IMR-90 (cell line): ENCODE measurements at regions not wholly inside any gene's neighbourhood (a gene's known extent, or its start where the extent isn't known, plus 50 kb on each side); places are given as distances from the start of the nearest gene placed in this dataset.

Experiments used
- CEBPB ChIP-seq: IDR thresholded peaks from 2 replicates; pipeline ENCODE4 v1.6.1; 2012; ENCODE audit warnings: low read depth, low read length, improper control_type of control experiment
- CTCF ChIP-seq: conservative IDR thresholded peaks from 2 replicates; pipeline ENCODE4 v1.5.1; 2012; ENCODE audit warnings: mild to moderate bottlenecking, low read depth, low read length, improper control_type of control experiment
- MAFK ChIP-seq: IDR thresholded peaks from 2 replicates; pipeline ENCODE4 v1.6.1; 2012; ENCODE audit warnings: low read depth, low read length, improper control_type of control experiment
- MAZ ChIP-seq: IDR thresholded peaks from 2 replicates; pipeline ENCODE4 v1.6.1; 2012; ENCODE audit warnings: low read depth, mild to moderate bottlenecking, low read length, improper control_type of control experiment, moderate library complexity, borderline replicate concordance
- MXI1 ChIP-seq: IDR thresholded peaks from 2 replicates; pipeline ENCODE4 v1.6.1; 2012; ENCODE audit warnings: low read depth, mild to moderate bottlenecking, low read length, moderate library complexity, borderline replicate concordance
- POLR2A ChIP-seq: IDR thresholded peaks from 2 replicates; pipeline ENCODE4 v1.6.1; 2012; ENCODE audit warnings: mild to moderate bottlenecking, low read depth, low read length
- RAD21 ChIP-seq: IDR thresholded peaks from 2 replicates; pipeline ENCODE4 v1.6.1; 2012; ENCODE audit warnings: low read length, improper control_type of control experiment
- RCOR1 ChIP-seq: IDR thresholded peaks from 2 replicates; pipeline ENCODE4 v1.6.1; 2012; ENCODE audit warnings: mild to moderate bottlenecking, low read length, improper control_type of control experiment; ENCODE audit not compliant: insufficient replicate concordance
- RFX5 ChIP-seq: IDR thresholded peaks from 2 replicates; pipeline ENCODE4 v1.8.0; 2012; ENCODE audit warnings: low read depth, mild to moderate bottlenecking, low read length, moderate library complexity
- USF2 ChIP-seq: fragments of 150-350 bp; IDR thresholded peaks from 2 replicates; pipeline ENCODE4 v1.6.1; 2017; ENCODE audit warnings: mild to moderate bottlenecking, antibody characterized with exemption, low read length, low read depth

- no peak for TF ChIP-seq POLR2A
- TF ChIP-seq MAFK = no peak
- no peak for TF ChIP-seq CTCF
- TF ChIP-seq CEBPB = no peak
- no peak for TF ChIP-seq USF2
- no peak for TF ChIP-seq RAD21
- no peak for TF ChIP-seq RCOR1
- no peak for TF ChIP-seq MAZ
- TF ChIP-seq RFX5 = no peak
- TF ChIP-seq MXI1 = no peak
Observed at GRCh38 chr2:122179492-122180165, 424.2 kb downstream of the TSN start.
